Osteoblast (primary cell): ENCODE measurements at regions not wholly inside any gene's neighbourhood (a gene's known extent, or its start where the extent isn't known, plus 50 kb on each side); places are given as distances from the start of the nearest gene placed in this dataset.

Experiments
- DNase-seq: peaks from one replicate; pipeline ENCODE4 v3.0.0; 2011; ENCODE audit warnings: low spot score, mixed read lengths; ENCODE audit not compliant: insufficient read length; ENCODE audit errors: missing footprints
- H2AFZ ChIP-seq: 2 replicates; pipeline ENCODE4 v1.6.0; 2011; ENCODE audit warnings: mild to moderate bottlenecking, low read length
- H3K27ac ChIP-seq: 2 replicates; pipeline ENCODE4 v1.5.1; 2011; ENCODE audit warnings: mild to moderate bottlenecking, low read depth, low read length, moderate library complexity
- H3K27me3 ChIP-seq: 2 replicates; pipeline ENCODE4 v1.6.0; 2012; ENCODE audit warnings: mild to moderate bottlenecking, control low read depth, inconsistent platforms, low read length, moderate library complexity; ENCODE audit not compliant: insufficient read depth
- H3K36me3 ChIP-seq: 2 replicates; pipeline ENCODE4 v1.5.1; 2011; ENCODE audit warnings: mild to moderate bottlenecking, low read length, control low read depth, moderate library complexity; ENCODE audit not compliant: insufficient read depth
- H3K4me1 ChIP-seq: 2 replicates; pipeline ENCODE4 v1.5.1; 2011; ENCODE audit warnings: mild to moderate bottlenecking, low read length, control low read depth, moderate library complexity; ENCODE audit not compliant: insufficient read depth
- H3K4me2 ChIP-seq: 2 replicates; pipeline ENCODE4 v1.6.0; 2011; ENCODE audit warnings: mild to moderate bottlenecking, low read length; ENCODE audit not compliant: insufficient read depth
- H3K4me3 ChIP-seq: fragments of 200-600 bp; sonication (generic); 3 replicates; pipeline ENCODE4 v1.5.1; 2012; ENCODE audit warnings: mild to moderate bottlenecking, low read length, inconsistent platforms; ENCODE audit not compliant: insufficient read depth
- H3K79me2 ChIP-seq: 2 replicates; pipeline ENCODE4 v1.6.0; 2012; ENCODE audit warnings: mild to moderate bottlenecking, low read length, control low read depth, inconsistent platforms; ENCODE audit not compliant: insufficient read depth
- H3K9me3 ChIP-seq: 2 replicates; pipeline ENCODE4 v1.5.1; 2011; ENCODE audit warnings: low read depth, low read length, control low read depth
- H4K20me1 ChIP-seq: 2 replicates; pipeline ENCODE4 v1.6.0; 2012; ENCODE audit warnings: mild to moderate bottlenecking, low read length, control low read depth; ENCODE audit not compliant: insufficient read depth
- TF ChIP-seq, protein P1 (sequence below): IDR thresholded peaks from 2 replicates; pipeline ENCODE4 v1.5.1; 2011; ENCODE audit warnings: mild to moderate bottlenecking, low read depth, low read length, moderate library complexity; ENCODE audit errors: extremely low read depth

DNA sequence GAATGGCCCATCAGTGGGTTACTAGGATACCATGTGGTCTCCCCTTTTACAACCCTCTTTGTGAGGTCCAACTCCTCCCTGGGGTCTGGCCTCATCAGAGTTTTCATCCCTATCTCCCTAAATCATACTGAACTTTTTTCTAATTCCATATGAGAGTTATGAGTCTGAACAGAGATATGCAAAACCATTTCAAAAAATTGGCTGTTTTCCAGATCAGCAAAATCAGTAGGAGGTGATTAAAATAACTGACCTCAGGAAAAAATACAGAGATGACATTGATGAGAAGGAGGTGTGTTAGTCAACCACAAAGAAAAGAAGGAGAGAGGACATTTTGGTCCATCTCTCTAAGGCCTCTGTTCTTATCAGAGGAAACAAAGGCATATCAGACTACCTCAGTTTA, 200.8 kb upstream of the CFAP20DC start:
- TF ChIP-seq, protein P1, sequence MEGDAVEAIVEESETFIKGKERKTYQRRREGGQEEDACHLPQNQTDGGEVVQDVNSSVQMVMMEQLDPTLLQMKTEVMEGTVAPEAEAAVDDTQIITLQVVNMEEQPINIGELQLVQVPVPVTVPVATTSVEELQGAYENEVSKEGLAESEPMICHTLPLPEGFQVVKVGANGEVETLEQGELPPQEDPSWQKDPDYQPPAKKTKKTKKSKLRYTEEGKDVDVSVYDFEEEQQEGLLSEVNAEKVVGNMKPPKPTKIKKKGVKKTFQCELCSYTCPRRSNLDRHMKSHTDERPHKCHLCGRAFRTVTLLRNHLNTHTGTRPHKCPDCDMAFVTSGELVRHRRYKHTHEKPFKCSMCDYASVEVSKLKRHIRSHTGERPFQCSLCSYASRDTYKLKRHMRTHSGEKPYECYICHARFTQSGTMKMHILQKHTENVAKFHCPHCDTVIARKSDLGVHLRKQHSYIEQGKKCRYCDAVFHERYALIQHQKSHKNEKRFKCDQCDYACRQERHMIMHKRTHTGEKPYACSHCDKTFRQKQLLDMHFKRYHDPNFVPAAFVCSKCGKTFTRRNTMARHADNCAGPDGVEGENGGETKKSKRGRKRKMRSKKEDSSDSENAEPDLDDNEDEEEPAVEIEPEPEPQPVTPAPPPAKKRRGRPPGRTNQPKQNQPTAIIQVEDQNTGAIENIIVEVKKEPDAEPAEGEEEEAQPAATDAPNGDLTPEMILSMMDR: no peak
- no peak overlapping the region for H3K4me2 ChIP-seq
- H3K36me3 ChIP-seq: no peaks in the 10 kb centered on the region
- no peaks in the 10 kb centered on the region for H3K9me3 ChIP-seq
- H4K20me1 ChIP-seq: no peaks in the 10 kb centered on the region
- DNase-seq: no peak
- H3K4me3 ChIP-seq: no peak overlapping the region
- no peak overlapping the region for H2AFZ ChIP-seq
- no peaks in the 10 kb centered on the region for H3K79me2 ChIP-seq
- no peak overlapping the region for H3K27ac ChIP-seq
- H3K4me1 ChIP-seq: peaks cover 2% of the 10 kb centered on the region
- H3K27me3 ChIP-seq: no peaks in the 10 kb centered on the region

DNA sequence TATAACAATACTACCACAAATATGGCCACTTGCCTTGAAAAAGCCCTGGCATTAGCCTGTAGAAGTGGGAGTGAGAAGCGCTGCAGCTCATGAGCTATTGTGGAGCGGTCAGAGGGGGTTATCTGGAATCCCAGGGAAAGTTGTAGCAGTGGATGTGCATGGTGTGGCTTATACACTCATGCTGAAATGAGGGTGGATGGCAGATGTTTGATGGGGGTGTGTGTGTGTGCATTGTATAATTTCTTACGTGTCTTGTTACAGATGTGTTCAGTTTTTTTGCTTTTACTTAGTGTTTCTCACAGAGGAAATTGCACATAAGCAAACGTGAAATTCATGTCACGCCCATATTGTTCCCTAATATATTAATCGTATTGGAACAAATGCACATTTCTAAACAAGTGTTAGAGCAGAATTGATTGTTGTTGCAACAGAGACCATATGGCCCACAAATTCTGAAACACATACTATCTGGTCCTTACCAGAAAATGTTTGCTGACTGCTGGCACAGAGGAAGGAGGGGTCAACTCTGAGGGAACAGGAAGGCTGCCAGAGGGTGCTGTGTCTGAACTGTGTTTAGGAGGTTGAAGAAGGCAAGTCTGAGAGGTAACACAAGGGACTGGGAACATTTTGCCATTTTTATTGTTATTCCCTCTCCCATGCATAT, 200.0 kb upstream of the CFAP20DC start:
- Histone ChIP-seq H3K4me1 (peaks cover 4% of the 10 kb centered on the region), H3K9me3 (no peaks in the 10 kb centered on the region), H3K79me2 (no peaks in the 10 kb centered on the region), H3K4me2 (no peak overlapping the region), H3K27ac (no peak overlapping the region), H3K36me3 (no peaks in the 10 kb centered on the region), H4K20me1 (no peaks in the 10 kb centered on the region), H3K27me3 (no peaks in the 10 kb centered on the region), H2AFZ (no peak overlapping the region), H3K4me3 (no peak overlapping the region)
- peak; percentile 2 for DNase-seq
- TF ChIP-seq, protein P1: no peak

DNA sequence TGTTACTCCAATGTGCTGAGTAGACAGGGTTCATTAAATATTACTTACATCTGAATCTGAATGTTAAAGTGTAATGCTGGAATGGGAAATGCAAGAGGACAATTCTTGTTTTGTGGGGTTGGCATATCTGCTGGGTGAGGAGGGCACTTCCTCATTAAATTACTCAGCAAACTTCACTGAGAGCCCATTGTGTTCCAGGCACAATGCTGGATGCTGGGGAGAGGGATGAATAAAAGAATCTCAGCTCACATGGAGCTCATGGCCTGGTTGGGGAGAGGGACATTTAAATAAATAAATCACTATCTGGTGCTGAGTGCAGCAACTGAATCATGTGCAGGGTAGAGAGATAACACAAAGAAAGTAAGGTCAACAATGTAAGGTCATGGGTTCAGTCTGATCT, 199.2 kb upstream of the CFAP20DC start:
- Histone ChIP-seq H3K27me3 (no peaks in the 10 kb centered on the region), H3K4me3 (no peak overlapping the region), H4K20me1 (no peaks in the 10 kb centered on the region), H3K36me3 (no peaks in the 10 kb centered on the region), H3K79me2 (no peaks in the 10 kb centered on the region), H3K4me2 (no peak overlapping the region), H3K9me3 (no peaks in the 10 kb centered on the region), H3K27ac (no peak overlapping the region), H2AFZ (no peak overlapping the region), H3K4me1 (peaks cover 4% of the 10 kb centered on the region)
- DNase-seq: peak; percentile 3
- TF ChIP-seq, protein P1: no peak

DNA sequence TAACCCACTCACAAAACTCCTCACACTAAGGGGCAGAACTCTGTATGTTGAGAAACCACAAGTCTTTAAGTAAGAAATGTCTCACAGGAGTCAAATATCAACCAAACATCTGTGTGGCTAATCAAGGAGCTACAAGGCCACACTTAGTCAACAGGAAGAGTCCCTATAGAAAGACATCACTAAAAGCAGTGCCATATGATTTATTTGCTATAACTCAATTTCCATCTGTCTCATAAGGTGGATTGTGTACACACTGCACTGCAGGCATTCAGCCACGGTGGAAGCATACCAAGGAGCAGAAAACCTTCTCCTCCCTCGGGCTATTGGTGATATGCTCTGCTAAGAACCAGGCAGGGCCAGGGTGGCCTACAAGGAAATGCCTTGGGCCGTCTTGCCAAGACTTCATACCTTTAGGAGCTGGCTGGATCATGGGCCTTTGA, 197.6 kb upstream of the CFAP20DC start:
- Histone ChIP-seq H3K79me2 (no peaks in the 10 kb centered on the region), H2AFZ (no peak overlapping the region), H3K27me3 (no peaks in the 10 kb centered on the region), H3K4me2 (no peak overlapping the region), H3K9me3 (no peaks in the 10 kb centered on the region), H4K20me1 (no peaks in the 10 kb centered on the region), H3K27ac (no peak overlapping the region), H3K4me1 (peaks cover 4% of the 10 kb centered on the region), H3K4me3 (no peak overlapping the region), H3K36me3 (no peaks in the 10 kb centered on the region)
- DNase-seq: no peak
- TF ChIP-seq, protein P1: no peak
